ENCODE measurements at regions not wholly inside any gene's neighbourhood (a gene's known extent, or its start where the extent isn't known, plus 50 kb on each side); places are given as distances from the start of the nearest gene placed in this dataset.

DNA sequence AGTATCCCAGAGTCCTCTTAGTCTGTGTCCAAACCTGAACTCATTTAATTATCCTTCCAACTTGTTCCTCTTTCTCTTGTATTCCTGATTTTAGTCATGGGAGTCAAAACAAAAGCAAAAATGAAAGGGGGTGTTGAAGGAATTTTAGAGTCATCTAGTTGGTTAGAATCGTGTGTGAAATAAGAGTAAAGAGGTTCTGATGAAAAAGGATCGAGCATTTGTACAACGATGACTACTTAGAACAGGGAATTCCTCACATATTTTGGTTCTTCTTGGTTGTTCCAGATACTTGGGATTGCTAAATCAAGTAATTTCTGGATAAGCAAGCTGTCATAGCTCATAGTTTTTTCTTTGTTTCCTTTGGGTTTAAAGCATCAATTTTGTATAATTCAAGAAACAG lies 194.4 kb downstream of the BCOR start:
- TF ChIP-seq, protein P1, sequence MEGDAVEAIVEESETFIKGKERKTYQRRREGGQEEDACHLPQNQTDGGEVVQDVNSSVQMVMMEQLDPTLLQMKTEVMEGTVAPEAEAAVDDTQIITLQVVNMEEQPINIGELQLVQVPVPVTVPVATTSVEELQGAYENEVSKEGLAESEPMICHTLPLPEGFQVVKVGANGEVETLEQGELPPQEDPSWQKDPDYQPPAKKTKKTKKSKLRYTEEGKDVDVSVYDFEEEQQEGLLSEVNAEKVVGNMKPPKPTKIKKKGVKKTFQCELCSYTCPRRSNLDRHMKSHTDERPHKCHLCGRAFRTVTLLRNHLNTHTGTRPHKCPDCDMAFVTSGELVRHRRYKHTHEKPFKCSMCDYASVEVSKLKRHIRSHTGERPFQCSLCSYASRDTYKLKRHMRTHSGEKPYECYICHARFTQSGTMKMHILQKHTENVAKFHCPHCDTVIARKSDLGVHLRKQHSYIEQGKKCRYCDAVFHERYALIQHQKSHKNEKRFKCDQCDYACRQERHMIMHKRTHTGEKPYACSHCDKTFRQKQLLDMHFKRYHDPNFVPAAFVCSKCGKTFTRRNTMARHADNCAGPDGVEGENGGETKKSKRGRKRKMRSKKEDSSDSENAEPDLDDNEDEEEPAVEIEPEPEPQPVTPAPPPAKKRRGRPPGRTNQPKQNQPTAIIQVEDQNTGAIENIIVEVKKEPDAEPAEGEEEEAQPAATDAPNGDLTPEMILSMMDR (conservative IDR thresholded peaks at IDR 0.05; ENCODE audit: low read depth, low read length): no peak
- TF ChIP-seq EZH2phosphoT487 (IDR thresholded peaks at IDR 0.05; ENCODE audit: borderline replicate concordance, low read length) (no peak), EZH2 (IDR thresholded peaks at IDR 0.05; ENCODE audit: low read length, unreplicated experiment) (no peak)
